AG09309 (cell line): ENCODE measurements at regions not wholly inside any gene's neighbourhood (a gene's known extent, or its start where the extent isn't known, plus 50 kb on each side); places are given as distances from the start of the nearest gene placed in this dataset.

Experiments
- DNase-seq: peaks from one replicate; pipeline ENCODE4 v3.0.0-alpha.2; 2010; ENCODE audit warnings: low read depth
- H3K4me3 ChIP-seq: 2 replicates; pipeline ENCODE4 v1.5.1; 2011; ENCODE audit warnings: mild to moderate bottlenecking, low read depth, low read length, moderate library complexity; ENCODE audit not compliant: control insufficient read depth
- TF ChIP-seq, protein P1 (sequence below): IDR thresholded peaks from 2 replicates; pipeline ENCODE4 v1.5.1; 2011; ENCODE audit warnings: mild to moderate bottlenecking, low read depth, low read length, inconsistent platforms; ENCODE audit not compliant: insufficient read depth, control insufficient read depth; ENCODE audit errors: missing control alignments

GRCh38 chr5:86008704-86009103 is 609.0 kb upstream of the COX7C start:
- no peak overlapping the region for H3K4me3 ChIP-seq
- TF ChIP-seq, protein P1, sequence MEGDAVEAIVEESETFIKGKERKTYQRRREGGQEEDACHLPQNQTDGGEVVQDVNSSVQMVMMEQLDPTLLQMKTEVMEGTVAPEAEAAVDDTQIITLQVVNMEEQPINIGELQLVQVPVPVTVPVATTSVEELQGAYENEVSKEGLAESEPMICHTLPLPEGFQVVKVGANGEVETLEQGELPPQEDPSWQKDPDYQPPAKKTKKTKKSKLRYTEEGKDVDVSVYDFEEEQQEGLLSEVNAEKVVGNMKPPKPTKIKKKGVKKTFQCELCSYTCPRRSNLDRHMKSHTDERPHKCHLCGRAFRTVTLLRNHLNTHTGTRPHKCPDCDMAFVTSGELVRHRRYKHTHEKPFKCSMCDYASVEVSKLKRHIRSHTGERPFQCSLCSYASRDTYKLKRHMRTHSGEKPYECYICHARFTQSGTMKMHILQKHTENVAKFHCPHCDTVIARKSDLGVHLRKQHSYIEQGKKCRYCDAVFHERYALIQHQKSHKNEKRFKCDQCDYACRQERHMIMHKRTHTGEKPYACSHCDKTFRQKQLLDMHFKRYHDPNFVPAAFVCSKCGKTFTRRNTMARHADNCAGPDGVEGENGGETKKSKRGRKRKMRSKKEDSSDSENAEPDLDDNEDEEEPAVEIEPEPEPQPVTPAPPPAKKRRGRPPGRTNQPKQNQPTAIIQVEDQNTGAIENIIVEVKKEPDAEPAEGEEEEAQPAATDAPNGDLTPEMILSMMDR = no peak

DNA sequence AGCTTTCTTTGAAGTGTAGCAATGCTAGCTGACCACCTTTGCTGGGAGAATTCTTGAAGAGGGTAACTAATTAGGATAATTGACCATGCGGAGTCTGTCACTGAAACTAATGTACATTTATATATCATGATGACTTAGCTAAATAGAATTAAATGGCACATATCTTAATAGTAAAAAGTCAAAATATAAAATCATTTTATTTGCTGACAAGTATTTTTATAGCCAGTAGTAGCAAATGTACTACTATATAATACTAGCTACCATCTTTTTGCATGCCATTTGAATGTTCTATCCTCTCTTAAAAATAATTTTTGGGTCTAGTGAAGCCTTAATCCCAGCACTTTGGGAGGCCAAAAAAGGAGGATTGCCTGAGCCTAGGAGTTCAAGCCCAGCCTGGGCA is 605.8 kb upstream of the COX7C start:
- no peak for DNase-seq
- no peak overlapping the region for H3K4me3 ChIP-seq
- TF ChIP-seq, protein P1 = no peak

More at GRCh38 chr5:86008704-86009103, 609.0 kb upstream of the COX7C start:
- no peak for DNase-seq

GRCh38 chr5:86029308-86029707 is 588.4 kb upstream of the COX7C start:
- TF ChIP-seq, protein P1 = no peak
- DNase-seq = no peak
- no peak overlapping the region for H3K4me3 ChIP-seq

DNA sequence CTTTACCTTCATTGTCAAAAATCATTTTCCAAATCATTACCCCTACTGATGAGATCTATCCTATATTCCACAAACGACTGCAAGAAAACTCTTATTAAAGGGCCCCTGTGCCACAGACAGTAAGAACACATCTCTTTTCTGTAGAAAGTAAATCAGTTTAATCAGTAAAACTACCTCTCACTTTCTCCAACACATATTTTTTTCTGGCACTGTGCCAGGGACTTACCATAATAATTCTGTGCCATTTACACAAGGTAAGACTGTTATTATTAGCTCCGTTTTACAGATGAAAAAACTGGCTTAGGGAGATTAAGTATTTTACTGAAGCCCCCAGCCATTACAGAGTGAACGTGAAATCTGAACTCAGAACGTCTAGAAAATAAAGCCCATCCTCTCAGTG is 587.0 kb upstream of the COX7C start:
- H3K4me3 ChIP-seq = no peak overlapping the region
- no peak for DNase-seq
- TF ChIP-seq, protein P1 = no peak

DNA sequence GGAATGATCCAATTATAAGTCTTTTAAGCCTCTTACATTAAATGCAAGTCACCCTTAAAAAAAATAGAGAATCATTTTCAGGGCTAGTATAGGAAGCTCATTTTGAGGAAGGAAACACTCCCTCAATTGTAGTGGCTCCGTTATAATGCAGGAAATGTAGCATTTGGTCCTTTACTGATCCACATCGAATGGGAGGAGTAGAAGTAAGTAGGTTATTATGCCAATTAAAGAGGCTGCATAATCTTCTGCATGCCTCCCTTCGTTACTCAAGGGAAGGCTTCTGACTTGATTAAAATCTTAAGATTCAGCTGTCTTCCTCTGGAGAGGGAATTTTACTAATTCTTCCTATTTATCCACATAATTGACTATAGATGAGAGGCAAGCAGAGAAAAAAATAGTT is 579.2 kb upstream of the COX7C start:
- H3K4me3 ChIP-seq = no peak overlapping the region
- TF ChIP-seq, protein P1 = no peak
- no peak for DNase-seq

GRCh38 chr5:86039351-86039750 is 578.4 kb upstream of the COX7C start:
- DNase-seq = no peak
- TF ChIP-seq, protein P1 = no peak
- no peak overlapping the region for H3K4me3 ChIP-seq

GRCh38 chr5:86070719-86071118 is 547.0 kb upstream of the COX7C start:
- no peak overlapping the region for H3K4me3 ChIP-seq
- no peak for DNase-seq
- TF ChIP-seq, protein P1 = no peak
